SK-N-SH (cell line): ENCODE measurements at regions not wholly inside any gene's neighbourhood (a gene's known extent, or its start where the extent isn't known, plus 50 kb on each side); places are given as distances from the start of the nearest gene placed in this dataset.

Source experiments
- CTCF ChIA-PET: fragments of 300-600, 350-600 bp; formaldehyde crosslinking; extraction: SDS; loops from one replicate; lab custom pipeline; 2021; lab: Yijun Ruan, JAX
- POLR2A ChIA-PET: fragments of 350-600 bp; sonication (Branson Sonifier 250); formaldehyde crosslinking; extraction: SDS; loops from one replicate; lab custom pipeline; 2020; ENCODE audit warnings: antibody characterized with exemption, inconsistent platforms; lab: Yijun Ruan, JAX
- DNase-seq: peaks from one replicate; pipeline ENCODE4 v3.0.0; 2012
- H2AFZ ChIP-seq: fragments of 200-600 bp; sonication (generic); 2 replicates; pipeline ENCODE4 v1.8.1; 2016; ENCODE audit warnings: antibody characterized with exemption, mild to moderate bottlenecking, low read depth
- H3F3A ChIP-seq: fragments of 200-600 bp; sonication (generic); replicated peaks from 2 replicates; pipeline ENCODE3; 2016; ENCODE audit warnings: antibody characterized with exemption, mild to moderate bottlenecking; ENCODE audit not compliant: insufficient read depth
- H3K27ac ChIP-seq, 2 experiments: fragments of 200-500 bp in 1 of 2; fragments of 200-600 bp in 1 of 2; sonication (Bioruptor generic) in 1 of 2; sonication (generic), shearing (Covaris generic) in 1 of 2; 2 replicates each; pipeline versions ENCODE4 v1.5.1 to v1.6.1; 2014 to 2016; ENCODE audit warnings: low read depth in 2 of 2, inconsistent platforms in 1 of 2, low read length in 1 of 2, mild to moderate bottlenecking in 1 of 2, mixed read lengths in 1 of 2
- H3K27me3 ChIP-seq: fragments of 200-600 bp; sonication (generic), shearing (Covaris generic); 2 replicates; pipeline ENCODE4 v1.6.1; 2016; ENCODE audit warnings: mixed run types; ENCODE audit not compliant: insufficient read depth
- H3K36me3 ChIP-seq, 2 experiments: fragments of 200-500 bp in 1 of 2; fragments of 200-600 bp in 1 of 2; sonication (Bioruptor generic) in 1 of 2; sonication (generic) in 1 of 2; replicated peaks in 1 of 2; 2 replicates each; pipeline versions ENCODE3 to v1.5.1; 2014 to 2016; ENCODE audit warnings: low read length in 1 of 2, mild to moderate bottlenecking in 1 of 2; ENCODE audit not compliant: insufficient read depth in 2 of 2, control insufficient read depth in 1 of 2
- H3K4me1 ChIP-seq, 2 experiments: fragments of 200-500 bp in 1 of 2; fragments of 200-600 bp in 1 of 2; sonication (Bioruptor generic) in 1 of 2; sonication (generic), shearing (Covaris generic) in 1 of 2; 2 replicates each; pipeline versions ENCODE4 v1.5.1 to v1.6.1; 2014 to 2016; ENCODE audit warnings: low read depth in 1 of 2, low read length in 1 of 2, mixed run types in 1 of 2; ENCODE audit not compliant: insufficient read depth in 2 of 2, control insufficient read depth in 1 of 2
- H3K4me2 ChIP-seq: fragments of 200-600 bp; sonication (generic), shearing (Covaris generic); 2 replicates; pipeline ENCODE4 v1.6.1; 2017; ENCODE audit warnings: mixed run types
- H3K4me3 ChIP-seq, 2 experiments: fragments of 200-500 bp in 1 of 2; fragments of 200-600 bp in 1 of 2; sonication (Bioruptor generic) in 1 of 2; sonication (generic), shearing (Covaris generic) in 1 of 2; 2 replicates each; pipeline versions ENCODE4 v1.5.1 to v1.8.1; 2014 to 2016; ENCODE audit warnings: low read depth in 2 of 2, inconsistent platforms in 1 of 2, low read length in 1 of 2, mild to moderate bottlenecking in 1 of 2, mixed read lengths in 1 of 2, moderate library complexity in 1 of 2
- H3K79me2 ChIP-seq: fragments of 200-600 bp; sonication (generic); 2 replicates; pipeline ENCODE4 v1.8.1; 2017; ENCODE audit warnings: mild to moderate bottlenecking; ENCODE audit not compliant: insufficient read depth
- H3K9ac ChIP-seq: fragments of 200-600 bp; sonication (generic); 2 replicates; pipeline ENCODE4 v1.6.1; 2017; ENCODE audit warnings: mixed run types
- H3K9me2 ChIP-seq: fragments of 200-600 bp; sonication (generic); 2 replicates; pipeline ENCODE4 v1.6.1; 2017; ENCODE audit warnings: mixed run types
- H3K9me3 ChIP-seq: fragments of 200-600 bp; sonication (generic); 2 replicates; pipeline ENCODE4 v1.6.1; 2017; ENCODE audit warnings: mixed run types, mild to moderate bottlenecking, moderate library complexity
- H4K20me1 ChIP-seq: fragments of 200-600 bp; sonication (generic); 2 replicates; pipeline ENCODE4 v1.6.1; 2017; ENCODE audit warnings: mild to moderate bottlenecking, mixed run types; ENCODE audit not compliant: insufficient read depth
- CHD2 ChIP-seq: fragments of 150-350 bp; IDR thresholded peaks from 2 replicates; pipeline ENCODE4 v1.6.1; 2018; ENCODE audit warnings: low read length; ENCODE audit not compliant: partially characterized antibody
- EP300 ChIP-seq, 2 experiments: IDR thresholded peaks; 2 replicates each; pipeline versions ENCODE4 v1.4.0 to v1.6.1; 2012; ENCODE audit warnings: borderline replicate concordance in 1 of 2, low read depth in 1 of 2, low read length in 1 of 2
- EZH2phosphoT487 ChIP-seq: fragments of 200-600 bp; sonication (generic); IDR thresholded peaks from 2 replicates; pipeline ENCODE4 v1.6.1; 2017; ENCODE audit warnings: low read depth, mixed run types, mild to moderate bottlenecking, antibody characterized with exemption, moderate library complexity, borderline replicate concordance
- GATA2 ChIP-seq: sonication (generic); formaldehyde crosslinking; IDR thresholded peaks from 2 replicates; pipeline ENCODE4 v1.5.0; 2020; ENCODE audit warnings: mild to moderate bottlenecking, missing genetic modification reagents
- JUND ChIP-seq: IDR thresholded peaks from 2 replicates; pipeline ENCODE4 v1.4.0; 2012
- MEF2A ChIP-seq: IDR thresholded peaks from 2 replicates; pipeline ENCODE4 v1.4.0; 2012; ENCODE audit warnings: low read depth, borderline replicate concordance
- NFIC ChIP-seq: IDR thresholded peaks from 2 replicates; pipeline ENCODE4 v1.4.0; 2012; ENCODE audit warnings: borderline replicate concordance
- NRF1 ChIP-seq: IDR thresholded peaks from 2 replicates; pipeline ENCODE4 v1.6.1; 2012; ENCODE audit warnings: low read depth, mild to moderate bottlenecking, low read length
- RAD21 ChIP-seq: IDR thresholded peaks from 2 replicates; pipeline ENCODE4 v1.6.1; 2012; ENCODE audit warnings: mild to moderate bottlenecking, low read length
- RFX5 ChIP-seq: IDR thresholded peaks from 2 replicates; pipeline ENCODE4 v1.6.1; 2012; ENCODE audit warnings: mild to moderate bottlenecking, improper control_type of control experiment, low read length
- TEAD4 ChIP-seq: IDR thresholded peaks from 2 replicates; pipeline ENCODE4 v1.4.0; 2012; ENCODE audit warnings: mild to moderate bottlenecking, borderline replicate concordance; ENCODE audit not compliant: insufficient read depth
- YY1 ChIP-seq: IDR thresholded peaks from 2 replicates; pipeline ENCODE4 v1.4.0; 2012; ENCODE audit warnings: low read depth, mild to moderate bottlenecking
- WGBS: methylation state at CpG from one replicate; pipeline ENCODE4 v1.1.6; 2017; ENCODE audit warnings: low lambda C conversion rate; 5-methylcytosine and 5-hydroxymethylcytosine counted together
- TF ChIP-seq, protein P1 (sequence below): fragments of 150-350 bp; IDR thresholded peaks from 2 replicates; pipeline ENCODE4 v1.6.1; 2016; ENCODE audit warnings: mild to moderate bottlenecking, low read depth, low read length
- TF ChIP-seq, protein P2 (sequence below): IDR thresholded peaks from 2 replicates; pipeline ENCODE4 v1.4.0; 2012; ENCODE audit warnings: low read depth, borderline replicate concordance
- TF ChIP-seq, protein P3 (sequence below): fragments of 200-600 bp; sonication (generic); IDR thresholded peaks from 2 replicates; pipeline ENCODE4 v1.6.1; 2017; ENCODE audit warnings: antibody characterized with exemption, mild to moderate bottlenecking, moderate library complexity

DNA sequence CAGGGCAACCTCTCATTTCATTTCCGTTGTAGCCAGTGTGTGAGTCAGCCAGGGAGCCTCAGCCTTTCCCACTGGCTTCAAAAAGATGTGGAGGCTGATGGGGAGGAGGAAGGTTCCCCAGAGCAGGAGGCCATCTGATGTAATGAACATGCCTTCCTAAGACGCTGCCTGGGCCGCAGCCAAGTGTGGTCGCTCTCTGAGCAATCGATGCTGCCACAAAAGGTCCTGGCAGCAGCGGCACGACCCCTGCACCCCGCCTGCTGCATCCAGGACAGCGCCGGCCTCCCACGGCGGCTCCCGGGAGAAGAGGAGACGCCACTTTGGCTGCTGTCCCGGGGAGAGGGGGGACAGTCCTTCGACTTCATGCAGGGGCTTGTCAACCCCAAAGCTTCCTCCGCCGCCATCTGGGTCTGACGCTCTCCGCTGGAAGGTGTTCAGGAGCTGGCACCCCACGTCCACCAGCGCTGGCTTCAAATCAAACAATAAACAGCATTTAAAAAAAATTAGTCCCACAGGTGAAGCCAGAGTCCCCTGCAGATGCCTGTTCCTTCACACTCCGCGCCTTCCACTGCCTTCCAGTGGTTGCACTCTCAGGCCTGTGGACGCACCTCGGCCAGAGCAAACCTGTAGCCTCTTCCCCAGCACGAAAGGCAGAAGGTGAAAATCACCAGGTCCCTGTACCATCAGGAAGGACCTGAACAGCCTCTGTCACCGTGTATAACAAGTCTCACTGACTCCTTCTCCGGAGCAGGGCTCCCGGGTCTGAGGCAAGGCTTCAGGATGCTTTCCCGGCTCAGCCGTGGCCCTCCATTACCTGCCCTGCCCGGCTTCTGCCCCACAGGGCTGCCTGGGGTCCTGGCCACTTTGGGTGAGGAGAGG lies 930.7 kb downstream of the BRD1 start:
- peaks cover 8% of the 10 kb centered on the region; the same call in 1 of the 2 replicates for H3K27me3 ChIP-seq
- 37% methylated on average over 17 of the region's 33 CpGs for WGBS
- H3K9me2 ChIP-seq = no peaks in the 10 kb centered on the region
- H3K9me3 ChIP-seq = no peaks in the 10 kb centered on the region
- no peak overlapping the region for H3K27ac ChIP-seq
- no peak for TF ChIP-seq TEAD4
- TF ChIP-seq YY1 = no peak
- no peak for TF ChIP-seq RAD21
- TF ChIP-seq CHD2 = no peak
- no peaks in the 10 kb centered on the region for H3K36me3 ChIP-seq
- no peaks in the 10 kb centered on the region for H3F3A ChIP-seq
- H3K4me1 ChIP-seq = no peaks in the 10 kb centered on the region
- no peak overlapping the region for H3K9ac ChIP-seq
- H3K4me2 ChIP-seq = no peak overlapping the region
- no peak for DNase-seq
- CTCF ChIA-PET = no interaction called here
- no peaks in the 10 kb centered on the region for H3K79me2 ChIP-seq
- no peaks in the 10 kb centered on the region for H4K20me1 ChIP-seq
- POLR2A ChIA-PET = no interaction called here
- H3K4me3 ChIP-seq = no peak overlapping the region
- H2AFZ ChIP-seq = no peak overlapping the region

DNA sequence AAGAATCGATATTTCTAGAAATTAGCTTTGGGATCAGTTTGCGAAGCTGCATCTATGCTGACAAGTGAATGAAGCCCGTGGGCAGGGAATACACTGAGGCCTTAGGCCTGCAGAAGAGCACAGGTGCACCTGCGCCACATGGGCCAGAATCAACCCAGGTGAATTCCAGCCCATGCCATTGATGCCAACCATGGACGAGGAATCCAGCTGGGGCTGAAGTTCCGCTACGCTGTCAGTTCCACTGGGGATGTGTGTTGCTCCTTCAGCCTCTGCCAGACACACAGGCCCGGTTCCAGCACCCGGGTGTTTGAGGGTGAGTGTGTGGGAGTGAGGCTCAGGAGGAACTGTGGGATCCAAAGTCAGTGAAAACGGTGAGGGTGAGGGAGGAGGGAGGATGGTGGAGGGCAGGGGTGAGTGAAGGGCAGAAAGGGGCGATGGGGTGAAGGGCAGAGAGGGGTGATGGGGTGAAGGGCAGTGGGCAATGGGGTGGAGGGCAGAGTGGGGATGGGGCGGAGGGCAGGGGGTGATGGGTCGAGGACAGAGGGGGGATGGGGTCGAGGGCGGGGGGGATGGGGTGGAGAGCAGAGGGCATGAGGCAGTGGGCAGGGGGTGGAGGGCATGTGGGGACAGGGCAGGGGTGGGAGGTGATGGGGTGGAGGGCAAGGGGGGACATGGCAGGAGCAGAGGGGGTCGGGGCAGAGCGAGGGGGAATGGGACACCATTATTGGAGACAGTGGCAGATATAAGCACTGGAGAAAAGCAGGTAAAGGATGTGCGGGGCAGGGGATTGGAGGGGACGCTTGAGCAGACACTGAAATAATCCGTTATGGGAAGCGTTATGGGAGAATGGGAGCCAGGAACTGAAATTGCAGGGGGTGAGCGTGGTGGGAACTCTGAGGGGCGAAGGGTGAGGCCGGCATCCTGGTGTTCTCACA lies 931.6 kb downstream of the BRD1 start:
- TF ChIP-seq, protein P1, sequence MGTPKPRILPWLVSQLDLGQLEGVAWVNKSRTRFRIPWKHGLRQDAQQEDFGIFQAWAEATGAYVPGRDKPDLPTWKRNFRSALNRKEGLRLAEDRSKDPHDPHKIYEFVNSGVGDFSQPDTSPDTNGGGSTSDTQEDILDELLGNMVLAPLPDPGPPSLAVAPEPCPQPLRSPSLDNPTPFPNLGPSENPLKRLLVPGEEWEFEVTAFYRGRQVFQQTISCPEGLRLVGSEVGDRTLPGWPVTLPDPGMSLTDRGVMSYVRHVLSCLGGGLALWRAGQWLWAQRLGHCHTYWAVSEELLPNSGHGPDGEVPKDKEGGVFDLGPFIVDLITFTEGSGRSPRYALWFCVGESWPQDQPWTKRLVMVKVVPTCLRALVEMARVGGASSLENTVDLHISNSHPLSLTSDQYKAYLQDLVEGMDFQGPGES = no peak
- TF ChIP-seq RFX5 = no peak
- no peak for TF ChIP-seq NRF1
- no peak for TF ChIP-seq GATA2 (CRISPR knock-in tag)
- TF ChIP-seq EP300 (IDR thresholded peaks at IDR 0.05; ENCODE audit: borderline replicate concordance in 1 of 2, low read depth in 1 of 2, low read length in 1 of 2) = no peak
- TF ChIP-seq EZH2phosphoT487 = no peak
- TF ChIP-seq JUND = no peak
- no peak for TF ChIP-seq NFIC
- TF ChIP-seq, protein P2, sequence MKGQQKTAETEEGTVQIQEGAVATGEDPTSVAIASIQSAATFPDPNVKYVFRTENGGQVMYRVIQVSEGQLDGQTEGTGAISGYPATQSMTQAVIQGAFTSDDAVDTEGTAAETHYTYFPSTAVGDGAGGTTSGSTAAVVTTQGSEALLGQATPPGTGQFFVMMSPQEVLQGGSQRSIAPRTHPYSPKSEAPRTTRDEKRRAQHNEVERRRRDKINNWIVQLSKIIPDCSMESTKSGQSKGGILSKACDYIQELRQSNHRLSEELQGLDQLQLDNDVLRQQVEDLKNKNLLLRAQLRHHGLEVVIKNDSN = no peak
- TF ChIP-seq MEF2A = no peak
- TF ChIP-seq, protein P3, sequence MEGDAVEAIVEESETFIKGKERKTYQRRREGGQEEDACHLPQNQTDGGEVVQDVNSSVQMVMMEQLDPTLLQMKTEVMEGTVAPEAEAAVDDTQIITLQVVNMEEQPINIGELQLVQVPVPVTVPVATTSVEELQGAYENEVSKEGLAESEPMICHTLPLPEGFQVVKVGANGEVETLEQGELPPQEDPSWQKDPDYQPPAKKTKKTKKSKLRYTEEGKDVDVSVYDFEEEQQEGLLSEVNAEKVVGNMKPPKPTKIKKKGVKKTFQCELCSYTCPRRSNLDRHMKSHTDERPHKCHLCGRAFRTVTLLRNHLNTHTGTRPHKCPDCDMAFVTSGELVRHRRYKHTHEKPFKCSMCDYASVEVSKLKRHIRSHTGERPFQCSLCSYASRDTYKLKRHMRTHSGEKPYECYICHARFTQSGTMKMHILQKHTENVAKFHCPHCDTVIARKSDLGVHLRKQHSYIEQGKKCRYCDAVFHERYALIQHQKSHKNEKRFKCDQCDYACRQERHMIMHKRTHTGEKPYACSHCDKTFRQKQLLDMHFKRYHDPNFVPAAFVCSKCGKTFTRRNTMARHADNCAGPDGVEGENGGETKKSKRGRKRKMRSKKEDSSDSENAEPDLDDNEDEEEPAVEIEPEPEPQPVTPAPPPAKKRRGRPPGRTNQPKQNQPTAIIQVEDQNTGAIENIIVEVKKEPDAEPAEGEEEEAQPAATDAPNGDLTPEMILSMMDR = no peak
- TF ChIP-seq, all 33 proteins: peak for 0
- H3K27ac ChIP-seq = no peak overlapping the region
- H3K9me2 ChIP-seq = no peaks in the 10 kb centered on the region
- no peaks in the 10 kb centered on the region for H3F3A ChIP-seq
- no peaks in the 10 kb centered on the region for H3K79me2 ChIP-seq
- peaks cover 8% of the 10 kb centered on the region; the same call in 1 of the 2 replicates for H3K27me3 ChIP-seq
- no peaks in the 10 kb centered on the region for H3K36me3 ChIP-seq
- no peak overlapping the region for H3K4me2 ChIP-seq
- no peak overlapping the region for H3K4me3 ChIP-seq
- ChIA-PET POLR2A (no interaction called here), CTCF (no interaction called here)
- no peaks in the 10 kb centered on the region for H3K4me1 ChIP-seq
- no peak overlapping the region for H2AFZ ChIP-seq
- WGBS = 33% methylated on average over 24 of the region's 24 CpGs
- no peak overlapping the region for H3K9ac ChIP-seq
- H3K9me3 ChIP-seq = no peaks in the 10 kb centered on the region
- no peaks in the 10 kb centered on the region for H4K20me1 ChIP-seq
- no peak for DNase-seq
